Lower lobe of right lung (tissue), 2 donors: ENCODE measurements at regions not wholly inside any gene's neighbourhood (a gene's known extent, or its start where the extent isn't known, plus 50 kb on each side); places are given as distances from the start of the nearest gene placed in this dataset.
A peak's percentile ranks its signal among the peaks of the same experiment; 100 is the strongest.

Source experiments
- ATAC-seq, 2 donors: fragments of 200-7000 bp; cut with Tn5 transposase; one replicate each; pipeline ENCODE4 v1.9.1; 2020 to 2022; ENCODE audit warnings: mild to moderate bottlenecking in 2 of 2, moderate library complexity in 2 of 2
- DNase-seq: peaks from one replicate; pipeline ENCODE4 v3.0.0-alpha.2; 2020
- H3K27ac ChIP-seq: fragments of 200-600 bp; one replicate; pipeline ENCODE4 v1.8.0; 2022
- H3K27me3 ChIP-seq: fragments of 200-600 bp; one replicate; pipeline ENCODE4 v1.8.0; 2022; ENCODE audit warnings: low read depth
- H3K36me3 ChIP-seq: fragments of 200-600 bp; one replicate; pipeline ENCODE4 v1.8.0; 2022; ENCODE audit warnings: mild to moderate bottlenecking
- H3K4me1 ChIP-seq: fragments of 200-600 bp; one replicate; pipeline ENCODE4 v1.8.0; 2022
- H3K4me3 ChIP-seq: fragments of 200-600 bp; one replicate; pipeline ENCODE4 v1.8.0; 2022; ENCODE audit warnings: mild to moderate bottlenecking
- H3K9me3 ChIP-seq: fragments of 200-600 bp; one replicate; pipeline ENCODE4 v1.8.0; 2022
- CTCF ChIP-seq: fragments of 200-600 bp; IDR thresholded peaks from one replicate; pipeline ENCODE4 v1.8.0; 2022; ENCODE audit warnings: antibody characterized with exemption, mild to moderate bottlenecking
- intact Hi-C: fragments of 100-400 bp; cut with DNase I; formaldehyde crosslinking; loops from one replicate; pipeline ENCODE4 v1.11.0; 2022
- donor health status: DM: no; HTN: yes; CAD: no; lungs with severe emphysema.

GRCh38 chr10:129020651-129021330, 446.2 kb upstream of the MGMT start:
- Histone ChIP-seq H3K4me3 (no peak overlapping the region), H3K27me3 (peaks cover 17% of the 10 kb centered on the region), H3K27ac (no peak overlapping the region), H3K36me3 (no peaks in the 10 kb centered on the region), H3K4me1 (peaks cover 4% of the 10 kb centered on the region), H3K9me3 (no peaks in the 10 kb centered on the region)
- no peak for DNase-seq
- TF ChIP-seq CTCF, result no peak
- no peak for ATAC-seq
- intact Hi-C loops, result no loop called here

DNA sequence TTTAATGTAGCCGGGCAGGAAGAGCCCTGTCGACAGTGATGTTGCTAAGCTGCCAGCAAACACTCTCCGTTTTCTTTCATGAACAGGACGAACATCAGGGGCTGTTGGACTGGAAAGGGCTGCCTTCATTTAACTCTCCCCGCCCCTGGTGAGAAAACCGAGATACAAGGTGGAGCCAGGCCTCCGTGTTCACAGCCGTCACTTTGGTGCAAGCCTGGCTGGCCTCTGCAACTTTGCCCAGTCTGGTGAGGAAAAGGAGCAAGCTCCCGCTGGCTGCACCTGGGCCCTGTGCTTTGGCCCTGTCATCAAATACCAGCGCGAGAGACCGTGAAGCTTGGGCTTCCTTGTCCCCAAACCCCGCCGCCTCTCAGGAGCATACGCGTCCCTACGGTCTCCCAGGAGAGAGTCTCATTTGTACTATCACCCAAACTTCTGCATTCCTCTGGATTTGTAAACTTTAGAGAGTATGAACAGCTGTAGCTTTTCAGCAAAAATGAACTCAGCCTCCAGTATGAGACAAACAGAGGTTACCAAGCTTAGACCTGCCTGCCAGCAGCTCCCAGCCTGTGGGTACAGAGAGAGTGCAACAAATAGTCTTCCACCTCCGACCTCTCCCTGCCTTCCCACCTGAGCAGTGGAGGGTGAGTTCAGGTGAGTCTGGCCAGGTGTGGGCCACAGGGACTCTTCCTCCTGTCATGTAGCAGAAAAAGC, 445.3 kb upstream of the MGMT start:
- Histone ChIP-seq H3K36me3 (no peaks in the 10 kb centered on the region), H3K27ac (no peak overlapping the region), H3K9me3 (no peaks in the 10 kb centered on the region), H3K27me3 (peaks cover 19% of the 10 kb centered on the region), H3K4me1 (peaks cover 4% of the 10 kb centered on the region), H3K4me3 (no peak overlapping the region)
- DNase-seq (no peak), ATAC-seq (peak in 1 of 2 donors; percentile 19)
- TF ChIP-seq CTCF, result no peak
- intact Hi-C loops, result no loop called here

DNA sequence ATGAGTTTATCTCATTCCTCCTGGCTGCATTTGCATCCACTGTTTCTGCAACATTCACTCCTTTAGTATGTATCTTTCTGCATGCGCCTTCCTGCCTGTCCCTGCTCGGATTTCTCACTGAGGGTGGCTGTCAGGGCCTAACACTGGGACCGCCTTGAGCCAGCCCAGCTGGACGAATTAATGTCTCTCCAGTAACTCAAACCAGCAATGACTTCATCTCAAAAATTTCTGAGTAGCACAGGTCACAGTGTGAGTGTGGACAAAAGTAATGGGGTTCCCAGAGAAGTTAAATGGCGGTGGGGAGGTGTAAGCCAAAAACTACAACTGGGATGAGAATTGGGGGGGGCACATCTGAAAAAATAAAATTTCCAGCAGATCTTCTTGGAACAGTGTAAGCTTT, 444.0 kb upstream of the MGMT start:
- intact Hi-C loops, result no loop called here
- peaks cover 11% of the 10 kb centered on the region for H3K27me3 ChIP-seq
- H3K4me3 ChIP-seq, result no peak overlapping the region
- no peak overlapping the region for H3K27ac ChIP-seq
- ATAC-seq (no peak), DNase-seq (no peak)
- H3K9me3 ChIP-seq, result no peaks in the 10 kb centered on the region
- peaks cover 4% of the 10 kb centered on the region for H3K4me1 ChIP-seq
- H3K36me3 ChIP-seq, result no peaks in the 10 kb centered on the region
- no peak for TF ChIP-seq CTCF

DNA sequence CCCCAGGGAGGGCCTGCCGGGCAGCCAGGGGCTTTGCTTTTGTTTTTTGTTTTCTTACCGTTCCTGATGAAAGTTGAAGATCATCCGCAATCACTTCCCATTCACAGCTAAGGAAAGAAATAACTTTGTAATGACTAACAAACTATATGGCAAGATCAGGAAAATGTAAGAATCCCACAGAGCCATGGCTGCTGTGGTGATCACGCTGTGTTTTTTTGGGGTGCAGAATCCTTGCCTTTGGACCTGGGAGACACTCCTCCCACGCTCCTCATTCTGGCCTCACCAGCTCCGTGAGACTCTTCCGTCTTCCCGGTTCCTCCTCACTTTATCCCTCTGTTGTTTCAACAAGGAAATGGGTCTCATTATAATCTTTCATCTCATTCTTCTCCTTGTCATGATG, 443.0 kb upstream of the MGMT start:
- Histone ChIP-seq H3K27ac (no peak overlapping the region), H3K4me1 (peaks cover 4% of the 10 kb centered on the region), H3K27me3 (peaks cover 13% of the 10 kb centered on the region), H3K36me3 (no peaks in the 10 kb centered on the region), H3K9me3 (no peaks in the 10 kb centered on the region), H3K4me3 (no peak overlapping the region)
- TF ChIP-seq CTCF, result no peak
- ATAC-seq (no peak), DNase-seq (no peak)
- intact Hi-C loops, result no loop called here

GRCh38 chr10:129025787-129026186, 441.3 kb upstream of the MGMT start:
- intact Hi-C loops, result no loop called here
- DNase-seq (no peak), ATAC-seq (no peak)
- H3K36me3 ChIP-seq, result no peaks in the 10 kb centered on the region
- no peak overlapping the region for H3K27ac ChIP-seq
- peaks cover 27% of the 10 kb centered on the region for H3K27me3 ChIP-seq
- peaks cover 4% of the 10 kb centered on the region for H3K4me1 ChIP-seq
- no peaks in the 10 kb centered on the region for H3K9me3 ChIP-seq
- H3K4me3 ChIP-seq, result no peak overlapping the region
- no peak for TF ChIP-seq CTCF
